HG03039 (cell line): ENCODE measurements at regions not wholly inside any gene's neighbourhood (a gene's known extent, or its start where the extent isn't known, plus 50 kb on each side); places are given as distances from the start of the nearest gene placed in this dataset.

Experiments used
- ATAC-seq: cut with Tn5 transposase; IDR thresholded peaks from one replicate; pipeline ENCODE4 v1.9.1; 2021; ENCODE audit warnings: mild to moderate bottlenecking, moderate library complexity; ENCODE audit not compliant: unreplicated experiment

DNA sequence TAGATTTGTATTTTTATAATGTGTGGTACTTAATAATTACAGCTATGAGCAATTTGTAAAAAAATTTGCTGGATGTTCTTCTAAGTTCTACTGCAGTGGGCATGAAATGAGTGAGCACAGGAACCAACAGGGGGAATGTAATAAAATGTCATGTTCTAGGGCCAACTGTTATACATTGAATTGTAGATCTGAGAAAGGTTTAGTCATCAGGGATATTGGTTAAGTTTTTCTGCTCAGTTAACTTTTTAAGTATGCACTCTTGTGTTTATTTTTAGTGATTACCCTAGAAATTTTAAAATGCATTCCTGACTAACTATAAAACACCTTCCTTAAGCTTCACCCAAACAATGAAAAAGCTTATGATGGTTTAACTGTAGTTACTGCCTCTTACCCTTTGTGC lies 101.8 kb downstream of the CAND1 start:
- no peak for ATAC-seq

- ATAC-seq, result no peak
Observed at GRCh38 chr12:67377021-67377420, 107.9 kb downstream of the CAND1 start.

DNA sequence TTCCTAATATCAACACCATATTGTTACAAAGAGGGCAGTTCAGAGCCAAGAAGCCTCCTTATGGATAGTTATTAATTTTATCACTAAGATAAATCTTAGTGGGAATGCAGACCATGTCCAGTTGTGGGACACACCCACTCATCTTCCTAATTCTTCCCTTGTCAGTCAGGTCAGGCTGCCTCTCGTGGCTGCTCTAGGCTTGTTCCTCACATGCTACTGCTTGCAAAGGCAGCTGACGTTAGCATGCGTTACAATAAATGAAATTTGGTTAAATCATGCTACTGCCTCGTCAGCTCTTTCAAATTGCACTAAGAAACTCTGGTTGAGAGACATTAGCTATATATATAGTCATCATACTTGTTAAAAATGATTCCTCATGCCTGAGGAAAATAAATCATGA lies 108.4 kb downstream of the CAND1 start:
- no peak for ATAC-seq

DNA sequence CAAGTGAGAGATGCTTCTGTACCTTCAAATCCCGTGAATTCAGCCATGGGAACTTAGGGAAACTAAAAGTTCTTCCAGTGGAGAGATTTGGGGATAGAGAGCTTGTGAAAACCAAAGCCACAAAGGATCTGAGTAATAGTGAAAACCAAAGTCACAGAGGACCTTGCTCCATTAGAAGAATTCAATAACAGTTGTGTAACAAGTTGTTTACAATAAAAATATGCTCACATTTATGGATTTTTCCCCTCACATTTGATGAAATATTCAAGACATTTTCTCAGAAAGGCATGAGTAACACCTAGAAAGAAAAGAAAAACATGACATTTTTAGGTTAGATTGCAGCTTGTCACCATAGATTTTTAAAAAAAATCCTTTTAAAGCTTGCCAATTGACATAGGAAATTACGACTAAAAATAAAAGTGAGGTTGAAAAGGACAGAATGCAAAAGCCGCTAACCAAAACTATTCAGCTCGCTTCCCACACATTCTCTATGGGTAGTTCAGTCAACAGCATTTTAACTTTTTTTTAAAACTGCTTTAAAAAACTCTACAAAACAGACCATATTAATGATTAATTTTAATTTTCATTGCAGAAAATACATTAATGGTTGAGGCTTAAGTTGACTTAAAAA lies 113.2 kb downstream of the CAND1 start:
- no peak for ATAC-seq

- ATAC-seq, result no peak
Observed at GRCh38 chr12:67386869-67387565, 117.9 kb downstream of the CAND1 start.

DNA sequence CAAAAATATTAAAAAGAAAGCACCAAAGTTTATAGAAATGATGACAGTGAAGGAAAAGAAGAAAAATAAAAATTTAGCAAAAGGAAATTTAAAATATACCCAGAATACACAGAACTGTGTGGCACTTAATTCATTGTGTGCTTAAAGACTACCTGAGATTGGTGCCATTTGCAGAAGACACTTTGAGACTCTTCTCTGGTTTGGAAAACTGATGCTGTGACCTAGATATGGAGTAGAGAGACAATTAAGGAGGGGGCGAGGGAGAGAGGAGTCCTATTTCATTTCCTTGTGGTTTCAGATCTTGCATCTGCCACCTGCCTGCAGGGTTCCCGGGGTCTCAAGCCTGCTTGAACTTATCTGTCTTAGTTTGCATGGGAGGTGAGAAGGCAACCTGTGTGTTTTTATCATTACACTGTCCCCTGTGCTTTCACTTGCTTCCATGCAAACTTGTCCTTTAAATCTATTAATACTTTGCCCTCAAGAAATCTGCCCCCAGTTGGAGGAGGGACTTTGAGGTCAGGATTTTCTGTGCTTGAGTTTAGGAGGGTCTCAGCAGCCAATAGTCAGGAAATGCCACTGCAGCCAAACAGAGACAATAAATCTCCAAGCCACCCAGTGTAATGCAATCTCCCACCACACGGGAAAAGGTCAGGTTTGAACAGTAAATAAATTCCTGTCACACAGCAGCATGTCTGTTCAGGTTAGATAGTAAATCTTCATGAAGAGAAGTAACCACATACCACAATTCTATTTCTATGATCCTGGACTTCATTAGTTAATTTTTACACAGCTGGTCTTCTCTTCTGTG lies 119.4 kb downstream of the CAND1 start:
- ATAC-seq, result no peak

- no peak for ATAC-seq
Observed at GRCh38 chr12:67390273-67390672, 121.1 kb downstream of the CAND1 start.

DNA sequence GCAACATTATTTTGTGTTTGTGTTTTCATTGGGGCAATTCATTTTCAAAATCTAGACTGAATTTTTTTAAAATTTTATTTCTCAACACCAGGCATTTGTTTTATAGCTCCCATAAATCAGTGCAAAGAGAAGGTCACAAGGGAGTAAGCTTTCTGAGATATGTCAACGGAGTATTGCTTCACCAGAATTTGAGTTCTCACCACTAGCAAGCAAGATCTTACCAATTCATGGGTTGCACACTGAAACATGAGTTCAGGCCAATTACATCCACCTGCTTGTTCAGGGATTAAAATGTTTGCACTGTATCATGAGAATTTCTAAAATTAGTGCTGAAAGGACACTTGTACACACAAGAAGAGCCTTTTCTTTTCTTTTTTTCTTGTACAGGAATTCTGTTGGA lies 121.9 kb downstream of the CAND1 start:
- ATAC-seq, result no peak

DNA sequence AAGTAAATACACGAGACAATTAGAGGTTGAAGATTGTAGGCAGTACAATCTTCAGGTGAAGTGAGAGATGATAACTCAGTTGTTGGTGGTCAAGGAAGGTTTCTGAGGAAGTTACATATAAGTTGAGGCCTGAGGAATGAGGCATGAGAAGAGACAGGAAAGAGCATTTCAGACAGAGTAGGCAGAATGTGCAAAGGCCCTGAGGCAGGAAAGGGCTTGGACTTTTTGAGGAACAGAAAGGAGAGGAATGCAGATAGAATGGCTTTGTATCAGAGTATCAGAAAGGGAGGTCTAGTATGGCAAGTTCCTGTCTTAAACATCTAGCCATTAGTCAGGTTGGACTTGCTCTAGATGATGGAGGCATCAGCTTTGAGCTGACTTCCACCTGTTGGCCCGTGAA lies 122.5 kb downstream of the CAND1 start:
- no peak for ATAC-seq

DNA sequence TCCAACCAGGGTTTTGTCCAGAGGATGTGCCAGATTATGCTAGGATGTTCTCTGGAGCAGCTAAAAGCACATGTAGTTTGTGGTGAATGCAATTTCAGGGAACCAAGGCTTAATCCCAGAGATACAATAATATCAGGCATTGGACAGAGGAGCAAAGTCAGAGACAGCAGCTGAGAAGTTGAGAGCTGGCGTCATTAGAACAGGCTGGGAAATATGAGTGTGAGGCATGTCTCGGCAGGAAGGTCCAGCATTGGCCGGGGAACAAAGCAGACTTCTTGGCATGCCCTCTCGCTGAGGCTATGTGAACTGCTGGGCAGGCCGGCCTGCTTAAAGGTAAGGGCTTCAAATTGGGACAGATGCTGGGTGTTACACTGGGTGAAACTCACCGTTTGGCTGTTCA lies 125.4 kb downstream of the CAND1 start:
- no peak for ATAC-seq

DNA sequence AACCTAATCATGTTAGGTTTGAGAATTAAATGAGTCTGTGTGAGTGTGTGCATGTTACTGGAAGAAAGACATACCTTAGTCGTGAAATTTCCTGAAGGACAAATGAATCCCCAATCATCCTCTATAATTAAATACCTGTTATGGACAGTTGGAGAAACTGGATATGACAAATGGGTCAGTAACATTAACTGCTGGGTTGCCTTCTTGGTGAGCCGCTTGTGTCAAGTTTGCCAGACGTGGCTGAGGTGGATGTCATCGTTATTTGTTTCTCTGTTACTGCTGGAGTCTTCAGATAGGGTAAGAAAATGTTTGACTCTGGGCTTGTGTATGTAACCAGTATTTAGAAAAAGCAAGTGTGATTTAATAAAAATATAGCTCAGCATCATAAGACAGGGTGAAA lies 131.6 kb downstream of the CAND1 start:
- ATAC-seq, result no peak

DNA sequence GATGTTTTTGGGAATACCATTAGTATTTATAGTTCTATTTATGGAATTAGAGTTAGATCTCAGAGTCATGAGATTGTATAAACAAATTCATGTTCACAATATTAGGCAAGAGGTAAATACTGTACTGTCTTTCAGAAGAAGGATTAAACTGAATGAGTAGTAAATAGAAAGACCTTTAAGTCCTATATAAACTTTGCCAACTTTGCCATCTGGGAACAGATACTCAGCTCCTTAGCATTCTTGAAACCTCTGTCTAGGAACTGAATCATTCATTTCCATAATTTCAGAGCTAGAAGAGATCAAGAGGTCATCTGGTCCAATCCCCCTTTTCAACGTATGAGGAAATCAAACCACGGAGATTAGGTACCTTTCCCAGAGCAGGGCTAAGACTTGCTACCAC lies 141.1 kb downstream of the CAND1 start:
- ATAC-seq, result no peak

DNA sequence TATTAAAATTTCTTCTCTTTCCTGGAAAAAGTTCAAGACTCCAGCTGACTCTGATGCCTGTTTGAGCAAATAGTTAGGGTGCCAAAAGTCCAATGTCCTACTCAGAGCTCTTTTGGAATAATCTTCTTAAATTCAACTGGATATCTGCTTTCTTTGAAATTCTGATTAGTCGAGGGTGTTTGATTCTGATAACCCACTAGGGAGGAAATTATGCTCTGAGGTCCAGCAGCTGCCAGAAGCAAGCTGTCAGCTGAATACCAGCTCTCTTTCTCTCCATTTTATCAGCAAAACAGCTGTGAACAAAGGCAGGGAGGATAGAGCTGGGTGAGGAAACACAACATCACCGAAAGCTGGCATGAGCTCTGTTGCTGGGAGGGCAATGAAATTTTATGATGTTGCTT lies 141.5 kb downstream of the CAND1 start:
- no peak for ATAC-seq

DNA sequence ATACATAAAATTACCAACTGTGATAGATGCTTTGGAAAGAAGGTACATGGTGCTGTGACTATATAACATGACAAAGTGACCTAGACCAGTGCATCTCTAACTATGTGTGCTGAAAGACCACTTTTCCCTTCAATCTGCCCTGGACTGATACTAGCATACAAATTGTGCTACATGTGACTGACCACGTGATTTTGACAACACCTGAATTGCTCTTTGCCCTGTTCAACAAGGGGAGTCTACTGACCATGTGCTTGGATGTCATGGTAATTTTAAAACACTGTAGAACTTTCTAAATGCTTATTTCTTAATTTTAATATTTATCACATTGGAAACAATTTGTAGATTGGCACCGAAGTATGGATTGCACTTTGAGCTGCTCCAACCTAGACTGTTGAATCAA lies 142.4 kb downstream of the CAND1 start:
- ATAC-seq, result no peak

GRCh38 chr12:67413577-67413976 lies 144.4 kb downstream of the CAND1 start:
- no peak for ATAC-seq

- ATAC-seq, result no peak
Observed at GRCh38 chr12:67414011-67414715, 145.0 kb downstream of the CAND1 start.

DNA sequence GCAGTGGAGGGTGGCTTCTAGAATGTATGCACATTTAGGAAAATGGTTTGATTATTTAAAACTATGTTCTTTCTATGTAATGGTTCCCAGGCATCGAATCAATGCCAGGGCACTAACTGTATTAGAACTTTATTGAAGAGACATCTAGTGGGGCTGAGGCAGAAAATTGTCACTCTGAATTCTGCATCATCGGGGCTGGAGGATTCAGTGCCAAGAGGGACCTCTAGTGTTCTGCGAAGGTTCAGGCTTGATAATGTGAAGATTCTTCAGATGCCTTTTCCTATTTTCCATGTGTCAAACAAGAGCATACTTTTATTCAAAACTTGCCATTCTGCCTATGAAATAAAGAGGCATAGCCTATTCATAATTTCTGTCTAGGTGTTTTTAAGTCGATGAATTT lies 146.3 kb downstream of the CAND1 start:
- no peak for ATAC-seq

GRCh38 chr12:67419810-67420209 lies 150.7 kb downstream of the CAND1 start:
- no peak for ATAC-seq

DNA sequence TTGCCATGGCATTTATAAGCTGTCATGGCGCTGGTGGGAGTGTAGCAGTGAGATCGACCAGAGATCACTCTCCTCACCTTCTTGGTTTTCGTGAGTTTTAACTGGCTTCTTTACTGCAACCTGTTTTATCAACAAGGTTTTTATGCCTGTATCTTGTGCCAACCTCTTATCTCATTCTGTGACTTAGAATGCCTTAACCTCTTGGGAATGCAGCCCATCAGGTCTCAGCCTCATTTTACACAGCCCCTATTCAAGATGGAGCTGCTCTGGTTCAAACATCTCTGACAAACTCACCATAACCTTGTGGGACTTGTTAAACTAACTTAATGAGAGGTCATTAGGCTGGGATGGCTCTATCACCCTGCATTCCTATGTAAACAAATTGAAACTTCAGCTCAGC lies 151.3 kb downstream of the CAND1 start:
- ATAC-seq, result no peak

DNA sequence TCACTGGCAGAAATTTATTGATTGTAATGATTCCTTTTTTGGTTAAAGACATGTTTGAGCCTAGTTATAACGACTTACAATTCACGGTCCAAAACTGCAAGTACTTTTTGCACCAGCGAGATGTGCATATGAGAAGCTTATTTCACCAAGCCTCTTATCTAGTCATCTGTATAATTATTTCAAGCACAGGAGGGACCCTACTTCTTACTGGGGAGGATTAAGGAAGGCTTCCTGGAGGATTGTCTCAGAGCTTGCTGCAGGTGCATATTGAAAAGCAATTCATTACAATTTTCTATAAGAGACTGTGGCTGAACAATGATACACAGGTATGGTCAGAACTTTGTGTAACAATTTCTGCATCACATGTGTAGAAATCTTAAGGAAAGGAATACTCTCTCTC lies 152.9 kb downstream of the CAND1 start:
- ATAC-seq, result no peak

- ATAC-seq, result no peak
Observed at GRCh38 chr12:67424784-67425183, 155.6 kb downstream of the CAND1 start.

DNA sequence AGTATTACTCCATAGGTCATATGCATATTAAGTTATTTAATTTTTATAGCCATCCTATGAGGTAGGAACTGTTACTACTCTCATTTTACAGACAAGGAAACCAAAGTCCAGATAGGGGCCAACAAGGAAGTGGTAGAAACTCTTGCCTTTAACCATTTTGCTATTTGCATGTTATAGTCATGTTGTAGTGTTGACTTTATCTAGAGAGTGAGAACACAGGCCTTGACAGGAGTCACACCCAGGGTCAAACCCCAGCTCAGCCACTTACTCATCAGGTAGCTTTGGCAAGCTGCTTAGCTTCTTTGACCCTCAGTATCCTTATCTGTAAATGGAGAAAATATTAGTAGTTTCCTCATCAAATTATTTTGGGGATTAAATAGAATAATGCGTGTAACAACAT lies 156.2 kb downstream of the CAND1 start:
- no peak for ATAC-seq
